PFSK-1 (cell line): ENCODE measurements at regions not wholly inside any gene's neighbourhood (a gene's known extent, or its start where the extent isn't known, plus 50 kb on each side); places are given as distances from the start of the nearest gene placed in this dataset.

Experiments
- FOXP2 ChIP-seq: optimal IDR thresholded peaks from 2 replicates; pipeline ENCODE3; 2011; ENCODE audit warnings: borderline replicate concordance, control low read depth, inconsistent platforms; ENCODE audit not compliant: insufficient read depth; ENCODE audit errors: extremely low read length, extremely low read depth
- POLR2AphosphoS5 ChIP-seq: IDR thresholded peaks from 2 replicates; pipeline ENCODE4 v1.6.1; 2012; ENCODE audit warnings: low read depth, mild to moderate bottlenecking, control low read depth, low read length, moderate library complexity
- SIN3A ChIP-seq: IDR thresholded peaks from 2 replicates; pipeline ENCODE4 v1.6.1; 2012; ENCODE audit warnings: mild to moderate bottlenecking, low read length, moderate library complexity, borderline replicate concordance; ENCODE audit not compliant: insufficient read depth
- TAF1 ChIP-seq: IDR thresholded peaks from 2 replicates; pipeline ENCODE4 v1.6.1; 2012; ENCODE audit warnings: low read length, control low read depth, borderline replicate concordance; ENCODE audit not compliant: insufficient read depth
- TF ChIP-seq, protein P1 (sequence below), 2 experiments: IDR thresholded peaks; 2 replicates each; pipeline versions ENCODE4 v1.6.1 to v1.8.0; 2011 to 2012; ENCODE audit warnings: low read depth in 2 of 2, low read length in 2 of 2, control low read depth in 1 of 2, inconsistent platforms in 1 of 2, mild to moderate bottlenecking in 1 of 2, moderate library complexity in 1 of 2; ENCODE audit not compliant: insufficient read depth in 1 of 2

- TF ChIP-seq SIN3A (no peak), POLR2AphosphoS5 (no peak), FOXP2 (no peak), TAF1 (no peak)
- TF ChIP-seq, protein P1, sequence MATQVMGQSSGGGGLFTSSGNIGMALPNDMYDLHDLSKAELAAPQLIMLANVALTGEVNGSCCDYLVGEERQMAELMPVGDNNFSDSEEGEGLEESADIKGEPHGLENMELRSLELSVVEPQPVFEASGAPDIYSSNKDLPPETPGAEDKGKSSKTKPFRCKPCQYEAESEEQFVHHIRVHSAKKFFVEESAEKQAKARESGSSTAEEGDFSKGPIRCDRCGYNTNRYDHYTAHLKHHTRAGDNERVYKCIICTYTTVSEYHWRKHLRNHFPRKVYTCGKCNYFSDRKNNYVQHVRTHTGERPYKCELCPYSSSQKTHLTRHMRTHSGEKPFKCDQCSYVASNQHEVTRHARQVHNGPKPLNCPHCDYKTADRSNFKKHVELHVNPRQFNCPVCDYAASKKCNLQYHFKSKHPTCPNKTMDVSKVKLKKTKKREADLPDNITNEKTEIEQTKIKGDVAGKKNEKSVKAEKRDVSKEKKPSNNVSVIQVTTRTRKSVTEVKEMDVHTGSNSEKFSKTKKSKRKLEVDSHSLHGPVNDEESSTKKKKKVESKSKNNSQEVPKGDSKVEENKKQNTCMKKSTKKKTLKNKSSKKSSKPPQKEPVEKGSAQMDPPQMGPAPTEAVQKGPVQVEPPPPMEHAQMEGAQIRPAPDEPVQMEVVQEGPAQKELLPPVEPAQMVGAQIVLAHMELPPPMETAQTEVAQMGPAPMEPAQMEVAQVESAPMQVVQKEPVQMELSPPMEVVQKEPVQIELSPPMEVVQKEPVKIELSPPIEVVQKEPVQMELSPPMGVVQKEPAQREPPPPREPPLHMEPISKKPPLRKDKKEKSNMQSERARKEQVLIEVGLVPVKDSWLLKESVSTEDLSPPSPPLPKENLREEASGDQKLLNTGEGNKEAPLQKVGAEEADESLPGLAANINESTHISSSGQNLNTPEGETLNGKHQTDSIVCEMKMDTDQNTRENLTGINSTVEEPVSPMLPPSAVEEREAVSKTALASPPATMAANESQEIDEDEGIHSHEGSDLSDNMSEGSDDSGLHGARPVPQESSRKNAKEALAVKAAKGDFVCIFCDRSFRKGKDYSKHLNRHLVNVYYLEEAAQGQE (IDR thresholded peaks at IDR 0.05; ENCODE audit: insufficient read depth in 1 of 2, low read depth in 2 of 2, low read length in 2 of 2) = no peak
Observed at GRCh38 chr13:63190219-63190618, 1774.6 kb upstream of the PCDH20 start.

DNA sequence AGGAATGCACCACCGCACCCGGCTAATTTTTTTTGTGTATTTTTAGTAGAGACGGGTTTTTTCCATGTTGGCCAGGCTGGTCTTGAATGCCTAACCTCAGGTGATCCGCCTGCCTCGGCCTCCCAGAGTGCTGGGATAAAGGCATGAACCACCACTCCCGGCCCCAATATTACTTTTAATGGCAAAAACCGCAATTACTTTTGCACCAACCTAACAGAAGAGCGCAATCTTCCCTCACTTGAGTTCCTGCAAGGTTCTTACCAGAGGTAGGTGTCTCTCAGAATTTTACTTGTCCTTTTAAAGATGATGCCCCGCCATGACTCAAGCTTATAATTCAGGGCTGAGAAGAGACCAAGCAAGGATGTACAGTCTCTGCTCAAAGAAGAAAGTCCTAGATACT lies 1774.1 kb upstream of the PCDH20 start:
- TF ChIP-seq SIN3A (no peak), FOXP2 (no peak), POLR2AphosphoS5 (no peak), TAF1 (no peak)
- TF ChIP-seq, protein P1 (IDR thresholded peaks at IDR 0.05; ENCODE audit: insufficient read depth in 1 of 2, low read depth in 2 of 2, low read length in 2 of 2) = no peak

DNA sequence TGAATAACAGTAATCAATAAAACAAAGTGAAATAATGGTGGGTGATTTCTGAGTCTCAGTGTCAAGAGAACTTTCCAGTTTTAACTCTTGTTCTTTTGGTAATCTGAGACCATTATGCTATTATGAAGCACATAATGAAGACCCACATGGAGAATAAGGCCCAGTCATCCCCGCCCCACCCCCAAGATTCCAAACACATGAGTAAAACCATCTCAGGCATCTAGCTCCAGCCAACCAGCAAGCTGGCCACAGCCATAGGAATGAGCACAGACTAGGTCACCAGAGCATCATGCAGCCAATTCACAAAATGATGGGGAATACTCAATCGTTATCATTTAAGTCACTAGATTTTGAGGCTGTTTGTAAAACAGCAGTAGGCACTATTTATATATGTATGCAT lies 1769.0 kb upstream of the PCDH20 start:
- TF ChIP-seq FOXP2 (no peak), POLR2AphosphoS5 (no peak), SIN3A (no peak), TAF1 (no peak)
- TF ChIP-seq, protein P1 (IDR thresholded peaks at IDR 0.05; ENCODE audit: insufficient read depth in 1 of 2, low read depth in 2 of 2, low read length in 2 of 2) = no peak

- TF ChIP-seq FOXP2 (no peak), TAF1 (no peak)
- TF ChIP-seq, protein P1 (IDR thresholded peaks at IDR 0.05; ENCODE audit: insufficient read depth in 1 of 2, low read depth in 2 of 2, low read length in 2 of 2) = no peak
Observed at GRCh38 chr13:63175536-63175935, 1759.9 kb upstream of the PCDH20 start.

DNA sequence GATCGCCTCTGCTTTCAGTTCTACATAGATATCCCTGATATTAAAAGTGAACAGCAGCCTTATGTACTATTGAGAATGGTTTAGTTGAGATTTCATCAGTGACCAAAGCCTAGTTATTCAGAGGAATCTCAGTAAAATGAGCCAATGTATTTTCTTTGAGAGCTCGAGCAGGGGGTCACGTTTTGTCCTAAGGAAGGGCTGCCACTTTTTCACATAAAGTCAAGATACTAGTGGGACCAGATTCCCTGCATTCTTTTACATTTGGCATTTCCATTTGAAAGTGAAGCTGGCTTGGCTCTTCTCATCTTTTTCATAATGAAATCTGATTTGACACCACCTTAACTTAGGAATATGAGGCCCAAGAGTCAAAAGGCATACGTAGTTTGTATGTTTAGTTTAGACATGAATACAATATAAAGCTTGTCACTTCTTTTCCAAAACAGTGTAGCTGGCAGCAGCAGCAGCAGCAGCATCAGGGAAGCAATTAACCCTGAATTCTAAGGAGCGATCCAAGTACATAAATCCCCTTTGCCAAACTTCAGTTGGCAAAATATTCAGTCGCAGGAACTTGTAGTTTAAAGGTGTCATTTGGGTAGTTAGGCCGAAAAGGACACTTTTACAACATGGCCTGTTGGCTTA lies 1752.2 kb upstream of the PCDH20 start:
- no peak for TF ChIP-seq SIN3A
- TF ChIP-seq TAF1 = no peak
- TF ChIP-seq, protein P1 (IDR thresholded peaks at IDR 0.05; ENCODE audit: insufficient read depth in 1 of 2, low read depth in 2 of 2, low read length in 2 of 2) = no peak
- TF ChIP-seq FOXP2 = no peak
- no peak for TF ChIP-seq POLR2AphosphoS5
